Brain microvascular endothelial cell (primary cell): ENCODE measurements at regions not wholly inside any gene's neighbourhood (a gene's known extent, or its start where the extent isn't known, plus 50 kb on each side); places are given as distances from the start of the nearest gene placed in this dataset.

Source experiments
- DNase-seq: peaks from one replicate; pipeline ENCODE4 v3.0.0-alpha.2; 2020
- H3K27ac ChIP-seq: fragments of 250-450 bp; sonication (Bioruptor Pico); 2 replicates; pipeline ENCODE4 v1.5.1; 2020; ENCODE audit warnings: mild to moderate bottlenecking, moderate library complexity
- H3K27me3 ChIP-seq: fragments of 250-450 bp; sonication (Bioruptor Pico); replicated peaks from 2 replicates; pipeline ENCODE4 v1.5.1; 2020; ENCODE audit warnings: mild to moderate bottlenecking
- H3K36me3 ChIP-seq: fragments of 250-450 bp; sonication (Bioruptor Pico); replicated peaks from 2 replicates; pipeline ENCODE4 v1.5.1; 2020; ENCODE audit warnings: mild to moderate bottlenecking
- H3K4me3 ChIP-seq: 2 replicates; pipeline ENCODE4 v1.5.1; 2011; ENCODE audit warnings: low read depth, mild to moderate bottlenecking, control low read depth, low read length, moderate library complexity
- CTCF ChIP-seq: IDR thresholded peaks from 2 replicates; pipeline ENCODE4 v1.5.1; 2011; ENCODE audit warnings: low read depth, mild to moderate bottlenecking, moderate library complexity, low read length, control low read depth, inconsistent platforms; ENCODE audit errors: missing control alignments
- in situ Hi-C: cut with HindIII; loops from 2 replicates; pipeline ENCODE4 v1.10.0; 2017; ENCODE audit warnings: low sequenced_read_pairs, low pct_ligation_motif_present

- H3K27ac ChIP-seq = no peak overlapping the region
- in situ Hi-C loops = no loop called here
- H3K27me3 ChIP-seq = no peaks in the 10 kb centered on the region
- no peak for TF ChIP-seq CTCF
- no peaks in the 10 kb centered on the region for H3K36me3 ChIP-seq
- no peak overlapping the region for H3K4me3 ChIP-seq
- no peak for DNase-seq
These were observed 167.9 kb upstream of the CITED2 start for GRCh38 chr6:139542351-139542750.

- no peak for TF ChIP-seq CTCF
- in situ Hi-C loops = no loop called here
- H3K27ac ChIP-seq = no peak overlapping the region
These were observed 166.4 kb upstream of the CITED2 start for GRCh38 chr6:139540894-139541293.

GRCh38 chr6:139540276-139540675, 165.8 kb upstream of the CITED2 start:
- in situ Hi-C loops = no loop called here

More at GRCh38 chr6:139540894-139541293, 166.4 kb upstream of the CITED2 start:
- Histone ChIP-seq H3K4me3 (no peak overlapping the region), H3K27me3 (no peaks in the 10 kb centered on the region), H3K36me3 (no peaks in the 10 kb centered on the region)
- DNase-seq = no peak

GRCh38 chr6:139539852-139540251, 165.4 kb upstream of the CITED2 start:
- Histone ChIP-seq H3K27ac (peak overlapping the region; percentile 92), H3K36me3 (no peaks in the 10 kb centered on the region), H3K27me3 (no peaks in the 10 kb centered on the region), H3K4me3 (no peak overlapping the region)
- peak; percentile 95 for DNase-seq
- TF ChIP-seq CTCF = no peak
- in situ Hi-C loops = no loop called here

More at GRCh38 chr6:139540276-139540675, 165.8 kb upstream of the CITED2 start:
- DNase-seq = peak; percentile 48
- no peaks in the 10 kb centered on the region for H3K36me3 ChIP-seq
- H3K4me3 ChIP-seq = no peak overlapping the region
- no peaks in the 10 kb centered on the region for H3K27me3 ChIP-seq
- no peak for TF ChIP-seq CTCF
- peak overlapping the region; percentile 92 for H3K27ac ChIP-seq

GRCh38 chr6:139538366-139538765, 163.9 kb upstream of the CITED2 start:
- peak; percentile 53 for DNase-seq
- Histone ChIP-seq H3K27ac (peak overlapping the region; percentile 92), H3K4me3 (no peak overlapping the region), H3K36me3 (no peaks in the 10 kb centered on the region), H3K27me3 (no peaks in the 10 kb centered on the region)
- in situ Hi-C loops = no loop called here
- TF ChIP-seq CTCF = no peak
